HepG2 (cell line): ENCODE measurements at regions not wholly inside any gene's neighbourhood (a gene's known extent, or its start where the extent isn't known, plus 50 kb on each side); places are given as distances from the start of the nearest gene placed in this dataset.

Experiments
- ARNT2 ChIP-seq: sonication (generic); formaldehyde crosslinking; IDR thresholded peaks from 2 replicates; pipeline ENCODE4 v1.8.0; 2022; ENCODE audit warnings: mild to moderate bottlenecking, low read depth, missing genetic modification reagents, moderate library complexity
- BHLHE40 ChIP-seq: IDR thresholded peaks from 2 replicates; pipeline ENCODE4 v1.6.1; 2011; ENCODE audit warnings: low read length, improper control_type of control experiment
- CEBPB ChIP-seq: IDR thresholded peaks from 2 replicates; pipeline ENCODE4 v1.6.1; 2011; ENCODE audit warnings: low read depth, low read length, improper control_type of control experiment, borderline replicate concordance
- CREB1 ChIP-seq, 2 experiments: fragments of 450-650 bp in 1 of 2; IDR thresholded peaks; 2 replicates each; pipeline ENCODE4 v1.6.1; 2016 to 2017; ENCODE audit warnings: control low read depth in 1 of 2, mild to moderate bottlenecking in 1 of 2, missing compliant biosample characterization in 1 of 2, missing genetic modification characterization in 1 of 2
- EP300 ChIP-seq, 3 experiments: sonication (generic) in 1 of 3; formaldehyde crosslinking in 1 of 3; IDR thresholded peaks; 2 replicates each; pipeline versions ENCODE4 v1.5.1 to v1.6.1; 2011 to 2020; ENCODE audit warnings: low read depth in 2 of 3, low read length in 2 of 3, borderline replicate concordance in 1 of 3, improper control_type of control experiment in 1 of 3, mild to moderate bottlenecking in 1 of 3, missing genetic modification reagents in 1 of 3, moderate library complexity in 1 of 3
- HMG20B ChIP-seq: conservative IDR thresholded peaks from 2 replicates; pipeline ENCODE4 v1.6.1; 2016; ENCODE audit warnings: missing genetic modification reagents, missing compliant biosample characterization
- KDM3A ChIP-seq: IDR thresholded peaks from 2 replicates; pipeline ENCODE4 v1.6.1; 2018; ENCODE audit warnings: low read depth, missing compliant biosample characterization
- POLR2AphosphoS2 ChIP-seq: IDR thresholded peaks from 2 replicates; pipeline ENCODE4 v1.6.1; 2011; ENCODE audit warnings: low read depth, low read length, improper control_type of control experiment
- RARA ChIP-seq: IDR thresholded peaks from 2 replicates; pipeline ENCODE4 v1.6.1; 2016; ENCODE audit warnings: missing genetic modification reagents, missing compliant biosample characterization
- RNF2 ChIP-seq: fragments of 450-650 bp; conservative IDR thresholded peaks from 2 replicates; pipeline ENCODE4 v1.6.1; 2016; ENCODE audit warnings: low read depth
- SIX4 ChIP-seq: sonication (generic); formaldehyde crosslinking; IDR thresholded peaks from 2 replicates; pipeline ENCODE4 v1.4.0; 2020; ENCODE audit warnings: missing genetic modification reagents
- SKI ChIP-seq: fragments of 450-650 bp; IDR thresholded peaks from one replicate; pipeline ENCODE4 v1.6.1; 2018; ENCODE audit warnings: mild to moderate bottlenecking; ENCODE audit not compliant: partially characterized antibody
- TARDBP ChIP-seq: sonication (generic); formaldehyde crosslinking; IDR thresholded peaks from 2 replicates; pipeline ENCODE4 v1.8.0; 2022; ENCODE audit warnings: mild to moderate bottlenecking, missing genetic modification reagents
- ZBTB7B ChIP-seq: sonication (generic); formaldehyde crosslinking; IDR thresholded peaks from 2 replicates; pipeline ENCODE4 v1.4.0; 2020; ENCODE audit warnings: missing genetic modification reagents
- ZGPAT ChIP-seq: IDR thresholded peaks from 2 replicates; pipeline ENCODE4 v1.6.1; 2016; ENCODE audit warnings: mild to moderate bottlenecking
- ZNF263 ChIP-seq: sonication (generic); formaldehyde crosslinking; IDR thresholded peaks from 2 replicates; pipeline ENCODE4 v1.4.0; 2020; ENCODE audit warnings: missing genetic modification reagents
- ZNF264 ChIP-seq: sonication (generic); formaldehyde crosslinking; IDR thresholded peaks from 2 replicates; pipeline ENCODE4 v1.4.0; 2020; ENCODE audit warnings: missing genetic modification reagents
- ZNF577 ChIP-seq: sonication (generic); formaldehyde crosslinking; IDR thresholded peaks from 2 replicates; pipeline ENCODE4 v1.4.0; 2020; ENCODE audit warnings: mild to moderate bottlenecking, low read depth, missing genetic modification reagents, borderline replicate concordance
- ZNF619 ChIP-seq: sonication (generic); formaldehyde crosslinking; IDR thresholded peaks from 2 replicates; pipeline ENCODE4 v1.4.0; 2020; ENCODE audit warnings: mild to moderate bottlenecking, missing genetic modification reagents
- ZNF770 ChIP-seq: sonication (generic); formaldehyde crosslinking; IDR thresholded peaks from 2 replicates; pipeline ENCODE4 v1.5.0; 2020; ENCODE audit warnings: mild to moderate bottlenecking, missing genetic modification reagents
- ZNF792 ChIP-seq: IDR thresholded peaks from 2 replicates; pipeline ENCODE4 v1.6.1; 2016
- ZSCAN5A ChIP-seq: sonication (generic); formaldehyde crosslinking; IDR thresholded peaks from 2 replicates; pipeline ENCODE4 v1.8.0; 2022; ENCODE audit warnings: mild to moderate bottlenecking, missing genetic modification reagents, borderline replicate concordance
- TF ChIP-seq, protein P1 (sequence below): IDR thresholded peaks from 2 replicates; pipeline ENCODE4 v1.6.1; 2016
- TF ChIP-seq, protein P2 (sequence below): sonication (generic); formaldehyde crosslinking; IDR thresholded peaks from 2 replicates; pipeline ENCODE4 v1.4.0; 2020; ENCODE audit warnings: missing genetic modification reagents

GRCh38 chr16:48441863-48442279 lies 56.7 kb upstream of the SIAH1 start (continued):
- TF ChIP-seq ZSCAN5A (CRISPR knock-in tag) (no peak), CREB1 (IDR thresholded peaks at IDR 0.05) (no peak), CREB1 (CRISPR knock-in tag; IDR thresholded peaks at IDR 0.05) (peak; percentile 74), RNF2 (0 out of 2 replicates have a peak, but pooled peaks have one; percentile 41), CEBPB (0 out of 2 replicates have a peak, but pooled peaks have one; percentile 17), ZNF770 (CRISPR knock-in tag) (peak; percentile 48; the same call in 1 of the 2 replicates), HMG20B (CRISPR knock-in tag) (peak; percentile 85), ZGPAT (CRISPR knock-in tag) (peak; percentile 96), KDM3A (CRISPR knock-in tag) (peak; percentile 39), ARNT2 (CRISPR knock-in tag) (no peak), POLR2AphosphoS2 (no peak), BHLHE40 (peak; percentile 71; the same call in 1 of the 2 replicates), ZBTB7B (CRISPR knock-in tag) (peak; percentile 88), ZNF619 (no peak), EP300 (IDR thresholded peaks at IDR 0.05; ENCODE audit: low read depth in 2 of 2, low read length in 2 of 2) (peak in 1 of 2 experiments; percentile 91; a peak in 2 of 4 replicates), EP300 (CRISPR knock-in tag; IDR thresholded peaks at IDR 0.05; ENCODE audit: borderline replicate concordance) (peak; percentile 55; the same call in 1 of the 2 replicates), ZNF792 (CRISPR knock-in tag) (peak; percentile 71; the same call in 1 of the 2 replicates), SIX4 (peak; percentile 73), ZNF577 (no peak), TARDBP (peak; percentile 67; the same call in 1 of the 2 replicates), ZNF263 (CRISPR knock-in tag) (peak; percentile 36; the same call in 1 of the 2 replicates), RARA (CRISPR knock-in tag) (peak; percentile 77), ZNF264 (CRISPR knock-in tag) (peak; percentile 73), SKI (peak; percentile 60)
- TF ChIP-seq, protein P1, sequence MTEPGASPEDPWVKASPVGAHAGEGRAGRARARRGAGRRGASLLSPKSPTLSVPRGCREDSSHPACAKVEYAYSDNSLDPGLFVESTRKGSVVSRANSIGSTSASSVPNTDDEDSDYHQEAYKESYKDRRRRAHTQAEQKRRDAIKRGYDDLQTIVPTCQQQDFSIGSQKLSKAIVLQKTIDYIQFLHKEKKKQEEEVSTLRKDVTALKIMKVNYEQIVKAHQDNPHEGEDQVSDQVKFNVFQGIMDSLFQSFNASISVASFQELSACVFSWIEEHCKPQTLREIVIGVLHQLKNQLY (CRISPR knock-in tag) = peak; percentile 95
- TF ChIP-seq, protein P2, sequence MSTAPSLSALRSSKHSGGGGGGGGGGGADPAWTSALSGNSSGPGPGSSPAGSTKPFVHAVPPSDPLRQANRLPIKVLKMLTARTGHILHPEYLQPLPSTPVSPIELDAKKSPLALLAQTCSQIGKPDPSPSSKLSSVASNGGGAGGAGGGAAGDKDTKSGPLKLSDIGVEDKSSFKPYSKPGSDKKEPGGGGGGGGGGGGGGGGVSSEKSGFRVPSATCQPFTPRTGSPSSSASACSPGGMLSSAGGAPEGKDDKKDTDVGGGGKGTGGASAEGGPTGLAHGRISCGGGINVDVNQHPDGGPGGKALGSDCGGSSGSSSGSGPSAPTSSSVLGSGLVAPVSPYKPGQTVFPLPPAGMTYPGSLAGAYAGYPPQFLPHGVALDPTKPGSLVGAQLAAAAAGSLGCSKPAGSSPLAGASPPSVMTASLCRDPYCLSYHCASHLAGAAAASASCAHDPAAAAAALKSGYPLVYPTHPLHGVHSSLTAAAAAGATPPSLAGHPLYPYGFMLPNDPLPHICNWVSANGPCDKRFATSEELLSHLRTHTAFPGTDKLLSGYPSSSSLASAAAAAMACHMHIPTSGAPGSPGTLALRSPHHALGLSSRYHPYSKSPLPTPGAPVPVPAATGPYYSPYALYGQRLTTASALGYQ (CRISPR knock-in tag) = peak; percentile 88; the same call in 1 of the 2 replicates
